Activated CD8-positive, alpha-beta T cell treated with anti-CD3 and anti-CD28 coated beads for 36 hours (primary cell): ENCODE measurements at regions not wholly inside any gene's neighbourhood (a gene's known extent, or its start where the extent isn't known, plus 50 kb on each side); places are given as distances from the start of the nearest gene placed in this dataset.
"Not testable (repeated sequence)": the region's sequence is repeated elsewhere in the genome, so short reads cannot be mapped to it uniquely, and the experiment has no call there.

ENCODE experiments used
- ATAC-seq: fragments of 200-7000 bp; cut with Tn5 transposase; one replicate; pipeline ENCODE4 v1.10.0; 2021; ENCODE audit warnings: mild to moderate bottlenecking, moderate library complexity
- CTCF ChIA-PET: fragments of 350-600 bp; sonication (Branson Sonifier 250); formaldehyde crosslinking; loops from one replicate; lab custom pipeline; 2021; ENCODE audit warnings: antibody characterized with exemption; lab: Charles Lee
- POLR2A ChIA-PET: fragments of 350-600 bp; sonication (Branson Sonifier 250); formaldehyde crosslinking; loops from one replicate; lab custom pipeline; 2021; ENCODE audit warnings: antibody characterized with exemption; lab: Charles Lee
- DNase-seq: peaks from one replicate; pipeline ENCODE4 v3.0.0-alpha.2; 2020
- H3K27ac Mint-ChIP-seq: one replicate; pipeline ENCODE4 v1.8.0; 2021; ENCODE audit warnings: mild to moderate bottlenecking, mixed read lengths
- H3K27me3 Mint-ChIP-seq: one replicate; pipeline ENCODE4 v1.8.0; 2021; ENCODE audit warnings: mixed read lengths
- H3K36me3 Mint-ChIP-seq: one replicate; pipeline ENCODE4 v1.8.0; 2021; ENCODE audit warnings: low read depth, mixed read lengths
- H3K4me1 Mint-ChIP-seq: one replicate; pipeline ENCODE4 v1.8.0; 2021; ENCODE audit warnings: low read depth, mixed read lengths
- H3K4me3 Mint-ChIP-seq: one replicate; pipeline ENCODE4 v1.8.0; 2021; ENCODE audit warnings: mild to moderate bottlenecking, moderate library complexity, mixed read lengths
- H3K9me3 Mint-ChIP-seq: one replicate; pipeline ENCODE4 v1.8.0; 2021; ENCODE audit warnings: mixed read lengths
- CTCF ChIP-seq: fragments of 200-600 bp; IDR thresholded peaks from one replicate; pipeline ENCODE4 v1.8.0; 2022; ENCODE audit warnings: antibody characterized with exemption, mild to moderate bottlenecking
- intact Hi-C: fragments of 100-400 bp; cut with micrococcal nuclease; formaldehyde crosslinking; loops from one replicate; pipeline ENCODE4 v1.10.0; 2022

GRCh38 chr11:16505481-16505880, 149.1 kb upstream of the SOX6 start:
- ChIA-PET POLR2A (no interaction called here), CTCF (no interaction called here)
- H3K27ac Mint-ChIP-seq: no peak overlapping the region
- peaks cover 20% of the 10 kb centered on the region for H3K9me3 Mint-ChIP-seq
- no peak overlapping the region for H3K4me3 Mint-ChIP-seq
- ATAC-seq (no peak), DNase-seq (no peak)
- intact Hi-C loops: no loop called here
- H3K27me3 Mint-ChIP-seq: no peaks in the 10 kb centered on the region
- H3K4me1 Mint-ChIP-seq: no peaks in the 10 kb centered on the region
- no peak for TF ChIP-seq CTCF
- H3K36me3 Mint-ChIP-seq: no peaks in the 10 kb centered on the region

GRCh38 chr11:16503891-16504290, 147.5 kb upstream of the SOX6 start:
- intact Hi-C loops, POLR2A ChIA-PET, H3K27me3 Mint-ChIP-seq, CTCF ChIA-PET, H3K36me3 Mint-ChIP-seq, H3K27ac Mint-ChIP-seq, H3K4me1 Mint-ChIP-seq, H3K4me3 Mint-ChIP-seq, ATAC-seq, DNase-seq: not testable (repeated sequence)
- H3K9me3 Mint-ChIP-seq: peaks cover 25% of the 10 kb centered on the region

GRCh38 chr11:16494918-16495691, 138.8 kb upstream of the SOX6 start:
- ChIA-PET POLR2A (no interaction called here), CTCF (no interaction called here)
- H3K27me3 Mint-ChIP-seq: no peaks in the 10 kb centered on the region
- peaks cover 10% of the 10 kb centered on the region for H3K9me3 Mint-ChIP-seq
- no peaks in the 10 kb centered on the region for H3K4me1 Mint-ChIP-seq
- H3K4me3 Mint-ChIP-seq: no peak overlapping the region
- H3K27ac Mint-ChIP-seq: no peak overlapping the region
- DNase-seq (no peak), ATAC-seq (no peak)
- intact Hi-C loops: no loop called here
- TF ChIP-seq CTCF: no peak
- no peaks in the 10 kb centered on the region for H3K36me3 Mint-ChIP-seq

GRCh38 chr11:16484434-16484833, 128.1 kb upstream of the SOX6 start:
- Mint-ChIP-seq H3K4me3 (no peak overlapping the region), H3K36me3 (no peaks in the 10 kb centered on the region), H3K4me1 (no peaks in the 10 kb centered on the region), H3K27ac (no peak overlapping the region), H3K27me3 (no peaks in the 10 kb centered on the region), H3K9me3 (peaks cover 3% of the 10 kb centered on the region)
- DNase-seq (no peak), ATAC-seq (no peak)
- TF ChIP-seq CTCF: no peak
- ChIA-PET CTCF (no interaction called here), POLR2A (no interaction called here)
- intact Hi-C loops: no loop called here

- no peaks in the 10 kb centered on the region for H3K4me1 Mint-ChIP-seq
- TF ChIP-seq CTCF: no peak
- ChIA-PET CTCF (no interaction called here), POLR2A (no interaction called here)
- ATAC-seq: no peak
- no peak overlapping the region for H3K27ac Mint-ChIP-seq
- no peaks in the 10 kb centered on the region for H3K27me3 Mint-ChIP-seq
- H3K9me3 Mint-ChIP-seq: no peaks in the 10 kb centered on the region
- H3K36me3 Mint-ChIP-seq: no peaks in the 10 kb centered on the region
- no peak overlapping the region for H3K4me3 Mint-ChIP-seq
- intact Hi-C loops: no loop called here
- DNase-seq: no peak
Measured at GRCh38 chr11:16474659-16475058, 118.3 kb upstream of the SOX6 start.
